GM12874 (cell line): ENCODE measurements at regions not wholly inside any gene's neighbourhood (a gene's known extent, or its start where the extent isn't known, plus 50 kb on each side); places are given as distances from the start of the nearest gene placed in this dataset.

ENCODE experiments used
- CTCF ChIP-seq: IDR thresholded peaks from 2 replicates; pipeline ENCODE4 v1.5.1; 2011; ENCODE audit warnings: low read depth, mild to moderate bottlenecking, control low read depth, low read length, moderate library complexity; ENCODE audit not compliant: insufficient read depth

GRCh38 chr4:178745203-178745602, 1303.0 kb upstream of the AGA start:
- no peak for TF ChIP-seq CTCF

GRCh38 chr4:178752954-178753525, 1310.8 kb upstream of the AGA start:
- TF ChIP-seq CTCF: no peak

DNA sequence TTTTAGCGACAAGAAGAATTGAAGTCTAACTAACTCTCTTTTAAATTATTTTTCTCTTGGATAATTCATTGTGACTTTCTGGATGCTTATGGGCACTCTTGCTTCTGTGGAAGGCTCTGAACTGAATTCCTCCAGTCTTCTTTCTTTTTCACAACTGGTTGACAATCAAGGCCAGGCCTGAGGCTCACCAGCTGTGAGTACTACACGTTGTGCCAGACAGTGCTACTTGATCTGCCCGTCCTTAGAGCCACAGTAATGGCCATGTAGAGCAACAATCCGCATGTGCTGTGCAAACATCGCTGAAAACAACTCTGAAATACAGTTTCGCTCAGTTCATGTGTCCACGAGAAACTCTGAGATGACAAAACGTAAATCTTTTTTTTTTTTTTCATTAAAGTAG, 1336.3 kb upstream of the AGA start:
- TF ChIP-seq CTCF: no peak

DNA sequence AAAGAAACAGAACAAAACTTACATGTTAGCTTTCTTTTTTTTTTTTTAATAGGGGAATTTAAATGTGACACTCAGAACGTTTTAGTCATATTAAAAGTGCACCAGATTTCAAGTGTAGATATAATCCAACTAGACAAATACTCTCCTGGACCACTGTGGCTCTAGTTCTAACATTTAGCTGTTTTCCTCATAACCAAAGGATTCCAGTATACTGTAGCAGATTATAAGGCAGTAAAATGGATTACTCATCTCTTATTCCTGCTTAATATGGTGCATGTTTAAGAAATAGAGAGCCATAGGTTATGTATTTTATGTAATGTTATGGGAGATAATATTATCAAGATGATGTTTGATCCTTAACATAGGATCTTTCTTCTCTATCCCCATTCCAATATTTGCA, 1339.5 kb upstream of the AGA start:
- no peak for TF ChIP-seq CTCF

GRCh38 chr4:178784491-178784890, 1342.3 kb upstream of the AGA start:
- TF ChIP-seq CTCF: no peak

DNA sequence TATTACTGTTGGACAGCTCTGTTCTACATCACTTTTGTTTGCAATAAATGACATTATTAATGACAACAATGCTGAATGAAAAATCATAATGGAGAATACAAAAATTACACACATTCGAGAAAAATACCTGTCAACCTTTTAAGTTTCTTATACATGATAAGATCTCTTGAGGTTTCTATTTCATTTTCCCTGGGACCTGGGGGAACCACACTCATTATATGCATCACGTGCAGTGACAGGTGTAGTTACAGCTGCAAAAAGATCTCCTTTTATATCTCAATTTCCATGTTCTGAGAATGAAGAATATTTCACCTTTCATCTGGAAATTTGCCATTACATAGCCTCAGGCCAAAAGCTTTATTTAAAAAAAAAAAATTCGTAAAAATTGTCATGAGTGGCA, 1347.0 kb upstream of the AGA start:
- no peak for TF ChIP-seq CTCF

GRCh38 chr4:178799204-178799603, 1357.0 kb upstream of the AGA start:
- TF ChIP-seq CTCF: no peak
